DOHH2 (cell line): ENCODE measurements at regions not wholly inside any gene's neighbourhood (a gene's known extent, or its start where the extent isn't known, plus 50 kb on each side); places are given as distances from the start of the nearest gene placed in this dataset.

ENCODE experiments used
- CTCF ChIP-seq: fragments of 200-600 bp; sonication (generic); IDR thresholded peaks from one replicate; pipeline ENCODE4 v1.5.1; 2014; ENCODE audit warnings: antibody characterized with exemption, mild to moderate bottlenecking, low read depth, low read length; ENCODE audit not compliant: poor library complexity, severe bottlenecking
- EZH2phosphoT487 ChIP-seq: fragments of 200-600 bp; sonication (generic); IDR thresholded peaks from 2 replicates; pipeline ENCODE4 v1.6.1; 2017; ENCODE audit warnings: borderline replicate concordance, mild to moderate bottlenecking, antibody characterized with exemption, low read length, moderate library complexity, mixed read lengths

- TF ChIP-seq CTCF (peak; percentile 41), EZH2phosphoT487 (no peak)
Observed at GRCh38 chr3:25863416-25863959, 73.6 kb downstream of the OXSM start.
